Natural killer cell (primary cell): ENCODE measurements at regions not wholly inside any gene's neighbourhood (a gene's known extent, or its start where the extent isn't known, plus 50 kb on each side); places are given as distances from the start of the nearest gene placed in this dataset.

Experiments used
- ATAC-seq, 3 donors: fragments of 150-1000 bp in 2 of 3; fragments of 200-7000 bp in 1 of 3; cut with Tn5 transposase; 1 replicate in 1 of 3; 2 replicates in 2 of 3; pipeline ENCODE4 v1.10.0; 2021; ENCODE audit warnings: mild to moderate bottlenecking in 2 of 3, moderate library complexity in 2 of 3
- DNase-seq, 2 donors: peaks; one replicate each; pipeline versions ENCODE4 v3.0.0 to v3.0.0-alpha.2; 2013 to 2021; ENCODE audit warnings: mixed read lengths in 1 of 2
- H3K27ac ChIP-seq: one replicate; pipeline ENCODE4 v1.5.1; 2013; ENCODE audit warnings: mild to moderate bottlenecking, low read length
- H3K27me3 ChIP-seq: one replicate; pipeline ENCODE4 v1.6.1; 2013; ENCODE audit warnings: low read length; ENCODE audit not compliant: control insufficient read depth, insufficient read depth
- H3K36me3 ChIP-seq: one replicate; pipeline ENCODE4 v1.6.1; 2013; ENCODE audit warnings: low read length; ENCODE audit not compliant: control insufficient read depth, insufficient read depth
- H3K4me1 ChIP-seq: one replicate; pipeline ENCODE4 v1.6.1; 2013; ENCODE audit warnings: low read length; ENCODE audit not compliant: control insufficient read depth, insufficient read depth
- H3K4me3 ChIP-seq: one replicate; pipeline ENCODE4 v1.5.1; 2013; ENCODE audit warnings: low read length
- H3K9me3 ChIP-seq: one replicate; pipeline ENCODE4 v1.6.1; 2013; ENCODE audit warnings: low read length; ENCODE audit not compliant: control insufficient read depth, insufficient read depth
- H3K27ac Mint-ChIP-seq, 2 donors: one replicate each; pipeline ENCODE4 v1.8.0; 2022; ENCODE audit warnings: mild to moderate bottlenecking in 2 of 2, mixed read lengths in 2 of 2, moderate library complexity in 1 of 2
- H3K27me3 Mint-ChIP-seq, 2 donors: one replicate each; pipeline ENCODE4 v1.8.0; 2022; ENCODE audit warnings: low read depth in 2 of 2, mixed read lengths in 2 of 2
- H3K36me3 Mint-ChIP-seq: one replicate; pipeline ENCODE4 v1.8.0; 2022; ENCODE audit warnings: mixed read lengths
- H3K4me1 Mint-ChIP-seq, 2 donors: one replicate each; pipeline ENCODE4 v1.8.0; 2022; ENCODE audit warnings: mixed read lengths in 2 of 2
- H3K4me3 Mint-ChIP-seq: one replicate; pipeline ENCODE4 v1.8.0; 2022; ENCODE audit warnings: mild to moderate bottlenecking, moderate library complexity, mixed read lengths
- H3K9me3 Mint-ChIP-seq, 2 donors: one replicate each; pipeline ENCODE4 v1.8.0; 2022; ENCODE audit warnings: mixed read lengths in 2 of 2
- WGBS: methylation state at CpG from one replicate; pipeline ENCODE4 v1.1.7; 2013; ENCODE audit warnings: missing lambda C conversion rate; ENCODE audit not compliant: insufficient coverage; 5-methylcytosine and 5-hydroxymethylcytosine counted together
- intact Hi-C: fragments of 100-400 bp; cut with micrococcal nuclease; formaldehyde crosslinking; loops from one replicate; pipeline ENCODE4 v1.14.2; 2022
- TF ChIP-seq, protein P1 (sequence below): fragments of 200-600 bp; IDR thresholded peaks from one replicate; pipeline ENCODE4 v1.8.0; 2022; ENCODE audit warnings: antibody characterized with exemption

DNA sequence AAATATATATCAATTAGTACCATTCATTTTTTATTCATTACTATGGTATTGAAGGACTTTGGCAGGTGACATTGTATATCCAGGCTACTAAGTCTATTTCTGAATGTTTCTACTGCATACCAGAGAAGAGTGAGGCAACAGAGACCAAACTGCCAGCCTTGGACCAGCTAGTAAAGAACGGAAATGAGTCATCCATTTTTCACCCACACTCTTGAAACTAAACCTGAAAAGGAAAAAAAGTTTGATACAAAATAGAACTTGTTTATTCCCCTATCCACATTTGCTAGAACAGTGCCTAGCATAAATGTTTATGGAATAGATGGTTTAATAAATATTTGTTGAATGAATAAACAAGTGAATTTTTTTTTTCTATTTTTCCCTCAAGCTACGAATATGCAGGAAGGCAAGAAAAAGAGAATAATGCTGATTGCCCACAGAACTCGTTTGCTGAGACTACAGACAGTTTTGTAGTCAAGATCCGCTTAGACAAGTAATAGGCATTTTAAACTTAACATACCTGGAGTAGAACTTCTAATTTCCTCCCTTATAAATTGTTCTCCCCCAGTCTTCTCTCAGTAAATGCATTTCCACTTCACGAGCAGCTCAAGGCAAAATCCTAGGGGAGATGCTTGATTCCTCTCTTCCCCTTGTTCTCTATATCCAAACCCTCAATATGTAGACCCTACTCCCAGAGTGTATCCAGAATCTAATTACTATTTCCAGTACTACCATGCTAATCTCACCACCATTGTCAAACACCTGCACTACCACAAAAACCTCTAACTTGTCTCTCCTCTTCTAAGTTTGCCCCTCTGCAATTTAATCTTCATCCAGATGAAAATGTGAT, 146.2 kb upstream of the RASA1 start:
- ATAC-seq, result peak; percentile 86 to 94 (median 86)
- no peaks in the 10 kb centered on the region for H3K36me3 Mint-ChIP-seq

DNA sequence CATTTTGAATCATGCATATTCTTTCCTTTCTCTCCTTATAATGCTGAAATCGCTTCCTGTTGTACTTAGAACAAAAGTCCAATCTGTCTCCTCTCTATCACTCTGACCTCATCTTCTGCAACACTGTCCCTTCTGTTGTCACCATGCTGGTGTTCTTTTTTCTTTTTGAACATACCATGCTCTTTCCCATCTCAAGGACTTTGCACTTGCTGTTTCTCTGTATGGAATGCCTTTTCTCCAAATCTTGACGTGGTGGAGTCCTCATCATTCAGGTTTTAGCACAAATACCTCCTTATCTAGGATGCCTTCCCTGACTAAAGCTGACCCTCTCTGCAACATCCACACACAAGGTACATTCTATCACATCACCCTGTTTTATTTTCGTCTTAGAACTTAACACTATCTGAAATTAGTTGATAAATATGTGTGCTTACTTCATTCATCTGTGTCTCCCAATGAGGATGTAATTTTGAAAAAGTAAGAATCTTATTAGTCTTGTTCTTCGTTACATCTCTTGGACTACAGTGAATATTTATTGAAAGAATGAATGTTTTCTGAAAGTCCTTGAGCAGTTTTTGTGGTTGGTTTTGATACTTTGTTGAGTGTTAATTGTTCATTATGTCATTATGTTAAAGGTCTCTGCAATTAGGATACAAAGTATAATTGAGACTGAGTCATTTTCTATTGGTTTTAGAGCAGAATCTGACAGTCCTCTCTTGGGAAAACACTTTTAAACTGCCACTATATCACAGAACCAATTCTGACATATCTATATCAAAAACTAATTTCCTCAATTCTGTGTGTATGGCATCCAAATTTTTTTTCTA, 145.3 kb upstream of the RASA1 start:
- no peaks in the 10 kb centered on the region for H3K9me3 ChIP-seq
- H3K36me3 ChIP-seq, result no peaks in the 10 kb centered on the region
- peak overlapping the region; percentile 54 for H3K4me3 Mint-ChIP-seq
- H3K27me3 ChIP-seq, result no peaks in the 10 kb centered on the region
- 77% methylated on average over 3 of the region's 4 CpGs for WGBS
- peaks cover 18% of the 10 kb centered on the region for H3K4me1 ChIP-seq
- peak overlapping the region; percentile 67 to 75 for H3K27ac Mint-ChIP-seq
- no peaks in the 10 kb centered on the region for H3K36me3 Mint-ChIP-seq
- H3K4me1 Mint-ChIP-seq, result peaks cover 40 to 49% of the 10 kb centered on the region in 2 donors
- peak in 1 of 2 donors; percentile 6 for DNase-seq
- H3K27ac ChIP-seq, result peak overlapping the region; percentile 63
- TF ChIP-seq, protein P1, sequence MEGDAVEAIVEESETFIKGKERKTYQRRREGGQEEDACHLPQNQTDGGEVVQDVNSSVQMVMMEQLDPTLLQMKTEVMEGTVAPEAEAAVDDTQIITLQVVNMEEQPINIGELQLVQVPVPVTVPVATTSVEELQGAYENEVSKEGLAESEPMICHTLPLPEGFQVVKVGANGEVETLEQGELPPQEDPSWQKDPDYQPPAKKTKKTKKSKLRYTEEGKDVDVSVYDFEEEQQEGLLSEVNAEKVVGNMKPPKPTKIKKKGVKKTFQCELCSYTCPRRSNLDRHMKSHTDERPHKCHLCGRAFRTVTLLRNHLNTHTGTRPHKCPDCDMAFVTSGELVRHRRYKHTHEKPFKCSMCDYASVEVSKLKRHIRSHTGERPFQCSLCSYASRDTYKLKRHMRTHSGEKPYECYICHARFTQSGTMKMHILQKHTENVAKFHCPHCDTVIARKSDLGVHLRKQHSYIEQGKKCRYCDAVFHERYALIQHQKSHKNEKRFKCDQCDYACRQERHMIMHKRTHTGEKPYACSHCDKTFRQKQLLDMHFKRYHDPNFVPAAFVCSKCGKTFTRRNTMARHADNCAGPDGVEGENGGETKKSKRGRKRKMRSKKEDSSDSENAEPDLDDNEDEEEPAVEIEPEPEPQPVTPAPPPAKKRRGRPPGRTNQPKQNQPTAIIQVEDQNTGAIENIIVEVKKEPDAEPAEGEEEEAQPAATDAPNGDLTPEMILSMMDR, result no peak
- ATAC-seq, result no peak
- no peak overlapping the region for H3K4me3 ChIP-seq
- H3K27me3 Mint-ChIP-seq, result no peaks in the 10 kb centered on the region
- intact Hi-C loops, result loop anchor here (5.0 kb wide), 2 partner anchors 290 to 505 kb away; partner anchors contain the start of genes CCNH and COX7C
- H3K9me3 Mint-ChIP-seq, result peaks cover 0 to 2% of the 10 kb centered on the region in 2 donors

More for the DNA sequence above, 146.2 kb upstream of the RASA1 start:
- Mint-ChIP-seq H3K4me1 (peaks cover 42 to 44% of the 10 kb centered on the region in 2 donors), H3K9me3 (peaks cover 0 to 2% of the 10 kb centered on the region in 2 donors), H3K27me3 (no peaks in the 10 kb centered on the region), H3K4me3 (peak overlapping the region; percentile 54), H3K27ac (peak overlapping the region; percentile 67 to 75)
- Histone ChIP-seq H3K36me3 (no peaks in the 10 kb centered on the region), H3K27ac (peak overlapping the region; percentile 63), H3K4me1 (peaks cover 18% of the 10 kb centered on the region), H3K27me3 (no peaks in the 10 kb centered on the region), H3K4me3 (no peak overlapping the region), H3K9me3 (no peaks in the 10 kb centered on the region)
- peak; percentile 19 to 74 for DNase-seq
- TF ChIP-seq, protein P1, result no peak
- intact Hi-C loops, result loop anchor here (2.0 to 5.0 kb wide), 4 partner anchors 47 to 504 kb away; partner anchors contain the start of genes CCNH and COX7C
- WGBS, result 19% methylated on average over 5 of the region's 5 CpGs

DNA sequence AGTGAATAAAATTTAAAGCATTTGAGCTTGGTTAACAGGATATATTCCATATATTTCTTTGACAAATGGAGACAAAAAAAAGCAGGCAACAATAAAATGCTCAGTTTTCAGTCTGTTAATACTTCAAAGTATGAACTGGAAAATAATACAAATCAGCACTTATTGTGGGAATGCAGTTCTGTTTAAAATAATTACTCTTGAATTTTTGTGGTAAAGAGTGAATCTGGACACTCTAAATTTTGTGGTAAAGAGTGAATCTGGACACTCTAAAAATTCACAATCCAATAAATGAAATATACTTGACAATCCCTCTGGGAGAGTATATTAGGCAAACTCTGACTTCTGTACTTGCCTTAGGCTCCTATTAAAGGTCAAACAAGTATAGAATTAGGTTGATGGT, 141.9 kb upstream of the RASA1 start:
- no peak overlapping the region for H3K27ac Mint-ChIP-seq
- no peaks in the 10 kb centered on the region for H3K36me3 Mint-ChIP-seq
- no peaks in the 10 kb centered on the region for H3K27me3 Mint-ChIP-seq
- no peaks in the 10 kb centered on the region for H3K9me3 ChIP-seq
- no peaks in the 10 kb centered on the region for H3K27me3 ChIP-seq
- H3K4me3 ChIP-seq, result no peak overlapping the region
- peaks cover 8% of the 10 kb centered on the region for H3K4me1 ChIP-seq
- no peak overlapping the region for H3K27ac ChIP-seq
- no peak for ATAC-seq
- intact Hi-C loops, result no loop called here
- peaks cover 24 to 49% of the 10 kb centered on the region in 2 donors for H3K4me1 Mint-ChIP-seq
- no peak for DNase-seq
- no peaks in the 10 kb centered on the region for H3K36me3 ChIP-seq
- no peak overlapping the region for H3K4me3 Mint-ChIP-seq
- H3K9me3 Mint-ChIP-seq, result no peaks in the 10 kb centered on the region
- TF ChIP-seq, protein P1, result no peak
